ENCODE measurements at regions not wholly inside any gene's neighbourhood (a gene's known extent, or its start where the extent isn't known, plus 50 kb on each side); places are given as distances from the start of the nearest gene placed in this dataset.
"Not testable (repeated sequence)": the region's sequence is repeated elsewhere in the genome, so short reads cannot be mapped to it uniquely, and the experiment has no call there.

GRCh38 chr7:76806010-76806409 lies 178.9 kb upstream of the POMZP3 start:
- not testable (repeated sequence) for TF ChIP-seq MAX (CRISPR knock-in tag; IDR thresholded peaks at IDR 0.05); TCF7 (CRISPR knock-in tag; IDR thresholded peaks at IDR 0.05; ENCODE audit: low read depth); MXD4 (CRISPR knock-in tag; IDR thresholded peaks at IDR 0.05; ENCODE audit: borderline replicate concordance); NR3C1 (CRISPR knock-in tag; conservative IDR thresholded peaks at IDR 0.05; ENCODE audit: low read depth); CTCF (IDR thresholded peaks at IDR 0.05)

All from WTC11 (cell line).